CMK (cell line): ENCODE measurements at regions not wholly inside any gene's neighbourhood (a gene's known extent, or its start where the extent isn't known, plus 50 kb on each side); places are given as distances from the start of the nearest gene placed in this dataset.

ENCODE experiments used
- DNase-seq: peaks from one replicate; pipeline ENCODE4 v3.0.0-alpha.2; 2010; ENCODE audit warnings: low read depth

DNA sequence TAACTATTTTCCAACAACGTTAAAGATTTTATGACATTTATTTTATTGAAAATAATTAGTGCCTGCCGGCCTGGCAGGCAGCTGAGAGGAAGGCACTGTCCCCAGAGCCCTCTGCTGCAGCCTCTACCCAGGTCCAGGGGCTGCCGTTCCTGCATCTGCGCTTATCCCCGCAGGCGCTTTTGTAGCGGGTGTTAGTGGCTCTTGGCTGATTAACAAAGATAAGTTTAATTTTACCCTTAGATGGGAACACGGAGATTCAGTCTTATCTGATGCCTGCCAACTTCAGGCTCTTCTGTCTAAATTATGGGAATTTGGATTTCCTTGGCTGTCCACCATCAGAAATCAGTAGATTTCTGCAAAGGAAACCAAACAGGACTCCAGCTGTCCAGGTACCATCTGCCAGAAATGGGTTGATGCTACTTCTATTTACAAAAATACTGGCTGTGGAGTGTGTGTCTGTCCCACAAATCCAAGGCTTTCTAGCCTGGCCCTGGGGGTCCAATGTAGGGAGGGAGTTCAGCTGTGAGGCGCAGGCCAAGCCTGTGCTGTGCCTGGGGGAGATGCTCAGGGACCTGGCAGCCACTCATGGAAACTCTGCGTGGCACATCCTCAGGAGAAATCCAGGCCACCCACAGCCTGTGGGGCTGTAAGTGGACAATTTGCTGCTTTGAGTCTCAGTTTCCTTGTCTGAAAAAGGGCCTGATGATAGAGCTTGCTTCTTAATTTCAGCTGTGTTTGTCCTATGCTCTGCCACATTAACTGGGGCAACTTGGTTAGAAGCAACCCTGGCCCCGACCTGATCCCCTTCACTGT is 62.0 kb upstream of the IGFBP3 start:
- DNase-seq = no peak

DNA sequence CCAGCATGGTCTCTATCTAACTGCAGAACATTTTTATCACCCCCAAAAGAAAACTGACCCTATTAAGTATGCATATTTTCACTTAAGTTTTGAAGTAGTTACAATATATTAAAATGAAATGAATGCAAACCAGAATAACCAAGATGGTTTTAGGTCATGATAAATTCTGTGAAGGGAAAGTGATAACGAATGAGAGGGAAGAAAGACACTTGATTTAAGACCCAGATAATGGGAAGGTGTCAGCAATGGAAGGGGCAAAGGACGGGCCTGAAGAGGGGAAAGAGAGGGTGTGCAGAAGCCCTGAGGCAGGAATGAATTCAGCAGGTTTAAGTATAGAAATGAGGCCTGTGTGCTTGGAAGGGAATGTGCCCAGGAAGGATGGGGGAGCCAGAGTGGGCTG is 61.1 kb upstream of the IGFBP3 start:
- no peak for DNase-seq

DNA sequence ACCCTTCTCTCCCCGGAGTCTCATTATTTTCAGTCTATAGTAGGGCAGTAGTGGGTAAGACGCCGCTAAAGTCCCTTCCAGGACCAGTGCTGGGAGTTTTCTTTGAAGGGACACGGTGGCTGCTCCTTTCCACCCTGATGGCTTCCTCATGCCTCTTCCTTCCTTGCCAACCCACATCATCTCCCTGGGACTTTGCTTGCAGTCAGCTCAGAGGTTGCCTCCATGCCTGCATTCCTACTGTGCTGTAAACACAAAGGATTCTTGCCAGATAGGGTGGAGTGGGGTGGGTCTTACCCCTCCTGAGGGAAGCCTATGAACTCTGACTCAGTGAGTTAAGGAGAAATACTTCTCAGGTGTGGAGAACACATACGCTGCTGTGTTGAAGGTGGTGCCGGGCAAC is 59.9 kb upstream of the IGFBP3 start:
- no peak for DNase-seq

DNA sequence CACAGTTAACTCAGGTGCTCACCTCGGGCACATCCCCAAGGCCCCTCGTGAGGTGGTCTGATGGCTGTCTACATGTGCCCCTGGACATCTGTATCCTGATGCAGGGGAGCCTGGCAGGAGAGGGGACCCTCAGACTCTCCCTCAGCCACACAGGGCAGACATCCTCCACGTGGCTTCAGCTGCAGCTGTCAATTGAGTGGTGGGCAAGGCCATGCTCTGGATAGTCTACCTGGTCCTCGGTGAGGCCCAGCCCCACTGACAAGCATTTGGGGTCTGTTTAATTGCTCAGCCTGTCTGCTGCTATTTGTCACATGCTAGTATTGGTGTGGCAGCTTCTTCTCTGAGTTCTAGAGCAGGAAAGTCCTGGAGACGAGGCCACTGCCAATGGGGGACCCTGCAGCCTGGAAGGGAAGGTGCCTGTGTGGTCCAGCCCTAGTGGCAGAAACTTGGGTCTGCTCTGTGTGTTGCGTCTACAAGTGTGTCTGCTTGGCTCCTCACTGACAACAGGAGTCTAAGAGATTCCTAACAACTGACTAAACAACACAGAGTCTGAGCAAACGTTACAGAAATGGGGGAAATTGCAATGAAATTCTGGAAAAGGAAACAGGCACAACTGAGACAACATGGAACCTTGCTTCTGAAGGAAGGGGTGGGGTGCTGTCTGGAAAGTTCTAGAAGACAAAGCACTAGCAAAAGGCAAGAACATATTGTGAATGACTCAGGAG is 59.3 kb upstream of the IGFBP3 start:
- DNase-seq = no peak

DNA sequence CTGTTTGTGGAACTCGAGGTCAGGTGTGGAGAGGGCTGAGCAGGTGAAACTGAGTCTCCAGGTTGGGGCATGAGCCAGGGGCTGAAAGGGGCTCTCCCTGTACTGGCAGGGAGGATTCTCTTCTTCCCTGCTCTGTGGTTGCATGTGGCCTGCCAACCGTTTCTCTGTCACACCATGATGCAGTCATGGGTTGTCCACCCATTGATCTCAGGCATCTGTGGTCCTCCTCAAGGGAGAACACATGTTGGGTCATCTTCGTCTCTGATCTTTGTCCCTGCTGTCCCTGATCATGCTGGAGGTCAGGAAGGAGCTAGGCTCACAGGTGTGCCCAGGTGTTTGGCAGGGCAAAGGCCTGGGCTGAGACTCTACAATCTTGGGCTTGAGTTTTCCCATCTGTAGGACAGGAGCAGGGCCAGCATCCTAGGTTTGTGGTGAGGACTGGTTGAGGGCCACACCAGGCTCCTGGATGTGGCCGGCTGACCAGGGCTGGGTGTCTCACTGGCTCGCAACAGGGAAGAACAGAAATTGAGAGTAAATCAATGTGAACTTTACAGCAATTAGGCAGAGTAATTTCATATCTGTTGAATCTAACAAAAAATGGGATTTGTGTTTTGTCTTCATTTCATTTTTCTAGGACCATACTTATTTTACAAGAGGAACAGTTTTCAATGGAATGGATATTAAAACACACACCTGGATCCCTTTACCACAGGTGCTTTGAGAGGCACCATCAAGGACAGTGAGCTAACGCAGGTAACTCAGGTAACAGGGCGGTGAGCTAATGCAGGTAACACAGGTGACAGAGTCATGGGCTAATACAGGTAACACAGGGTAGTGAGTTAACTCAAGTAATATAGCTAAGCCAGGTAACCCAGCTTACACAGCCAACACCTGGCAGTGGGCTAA is 58.5 kb upstream of the IGFBP3 start:
- DNase-seq = no peak

DNA sequence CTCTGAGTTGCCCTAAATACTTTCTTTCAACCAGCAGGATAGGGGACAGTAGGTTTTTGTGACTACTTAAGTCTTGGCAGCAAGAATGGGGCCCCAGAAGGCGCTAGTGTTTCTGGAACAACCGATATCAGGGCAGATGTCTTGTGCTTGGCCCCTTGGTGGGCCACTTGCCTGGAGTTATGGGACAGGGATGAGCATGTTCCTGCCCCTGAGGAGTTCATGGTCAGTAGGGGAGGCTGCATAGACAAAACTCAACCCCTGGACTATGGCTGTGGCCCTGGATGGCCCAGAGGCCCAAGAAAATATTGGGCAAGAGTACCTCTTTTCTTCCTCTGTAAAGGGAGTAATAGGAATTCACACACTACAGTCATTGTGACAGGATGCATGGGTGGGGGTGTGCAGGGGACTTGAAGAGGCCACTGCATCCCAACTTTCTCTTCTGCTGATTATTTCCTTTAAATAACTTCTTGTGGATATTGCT is 57.7 kb upstream of the IGFBP3 start:
- no peak for DNase-seq

DNA sequence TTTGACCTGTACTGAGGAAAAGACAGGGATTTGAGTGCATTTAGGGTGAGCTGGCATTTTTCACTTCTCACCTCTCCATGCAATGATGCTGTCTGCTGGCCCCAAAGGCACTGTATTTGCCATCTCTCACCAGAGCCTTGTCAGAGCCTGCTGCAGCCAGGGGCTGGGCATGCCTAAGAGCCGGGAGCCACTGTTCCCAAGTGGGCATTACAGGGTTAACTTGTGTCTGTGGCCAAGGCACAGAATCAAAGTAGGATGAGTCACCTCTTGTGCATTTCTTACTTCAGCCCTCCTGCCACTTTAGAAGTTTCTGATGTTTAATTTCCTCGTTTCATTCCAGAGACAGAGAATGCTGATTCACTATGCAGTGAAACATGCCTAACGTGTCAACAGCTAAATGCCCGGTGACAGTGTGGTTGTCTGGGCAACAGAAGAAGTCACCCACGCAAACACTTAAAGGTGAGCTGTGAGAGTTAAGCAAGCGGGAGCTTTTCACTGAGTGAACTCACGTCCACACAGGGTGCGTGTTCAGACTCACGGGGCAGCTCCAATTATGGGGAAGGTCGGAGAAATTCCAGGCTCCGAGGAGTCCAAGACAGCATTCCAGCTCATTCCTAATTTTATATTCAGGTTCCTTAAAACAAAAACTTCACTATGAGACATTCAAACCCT is 57.1 kb upstream of the IGFBP3 start:
- no peak for DNase-seq

DNA sequence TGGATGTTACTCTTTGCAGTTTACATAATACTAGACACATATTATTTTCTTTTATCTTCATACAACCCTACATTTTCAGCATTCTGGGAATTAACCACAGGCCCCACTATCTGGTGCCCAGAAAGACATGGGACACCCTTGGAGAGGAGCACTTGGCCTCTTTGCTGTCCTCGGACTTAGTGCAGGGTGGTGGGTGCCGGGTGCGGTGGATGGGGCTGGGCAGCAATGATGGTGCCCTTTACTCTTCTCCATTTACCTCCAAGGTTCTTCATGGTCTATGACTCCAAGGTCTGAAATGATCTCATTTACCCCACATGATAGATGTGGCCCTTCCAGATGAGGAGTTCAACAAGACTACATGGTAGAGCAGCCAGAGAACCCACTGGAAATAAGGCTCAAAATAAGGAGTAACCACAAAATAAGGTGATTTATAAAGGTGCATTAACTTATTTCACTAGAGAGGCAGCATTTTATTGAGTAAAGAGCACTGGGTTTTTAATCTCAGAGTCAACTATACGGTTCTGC is 56.2 kb upstream of the IGFBP3 start:
- DNase-seq = no peak

DNA sequence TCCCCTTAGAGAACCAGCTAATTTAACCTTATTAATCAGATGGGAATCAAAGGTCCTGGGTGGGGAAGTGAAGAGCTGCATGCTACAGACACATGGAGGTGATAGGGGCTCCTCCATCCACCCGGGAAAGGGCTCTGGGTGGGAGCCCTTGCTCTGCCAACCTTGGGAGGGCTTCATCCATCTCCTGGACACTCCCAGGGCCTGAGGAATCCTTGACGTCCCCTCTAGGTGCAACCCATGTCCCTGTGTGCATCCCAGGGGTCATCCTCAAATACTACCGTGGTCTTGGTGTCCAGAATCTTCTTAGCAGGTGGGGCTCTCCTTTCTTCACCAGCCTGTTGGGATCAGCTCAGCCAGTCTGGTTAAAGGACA is 55.4 kb upstream of the IGFBP3 start:
- DNase-seq = no peak

DNA sequence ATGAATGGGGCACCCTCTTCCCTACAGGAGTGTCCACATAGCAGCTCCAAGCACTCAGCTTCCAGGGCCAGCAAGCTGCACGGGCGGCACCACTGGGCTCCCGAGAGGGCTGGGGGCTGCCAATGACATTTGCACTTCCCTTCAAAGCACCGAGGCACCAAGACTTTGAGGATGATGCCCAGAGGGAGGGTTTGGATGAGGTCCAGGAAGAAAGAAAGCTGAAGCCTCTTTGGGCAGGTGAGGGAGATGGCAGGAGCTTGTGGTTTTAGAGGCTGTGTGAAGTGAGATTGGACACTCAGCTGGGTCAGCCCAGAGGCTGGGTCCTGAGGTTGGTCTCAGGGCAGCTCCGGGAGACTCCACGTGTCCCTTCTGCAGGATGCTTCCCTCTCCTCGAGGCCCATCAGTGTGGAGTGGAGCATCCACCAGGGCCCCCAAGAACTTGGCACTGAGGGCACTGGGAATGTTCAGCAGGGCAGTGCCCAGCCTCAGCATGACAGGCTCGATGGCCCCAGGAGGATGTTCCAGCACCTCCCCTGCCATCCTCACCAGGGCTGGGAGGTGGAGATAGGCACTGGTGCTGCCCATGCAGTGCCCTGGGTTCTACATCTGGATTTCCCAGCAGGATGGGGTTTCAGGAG is 54.9 kb upstream of the IGFBP3 start:
- no peak for DNase-seq

DNA sequence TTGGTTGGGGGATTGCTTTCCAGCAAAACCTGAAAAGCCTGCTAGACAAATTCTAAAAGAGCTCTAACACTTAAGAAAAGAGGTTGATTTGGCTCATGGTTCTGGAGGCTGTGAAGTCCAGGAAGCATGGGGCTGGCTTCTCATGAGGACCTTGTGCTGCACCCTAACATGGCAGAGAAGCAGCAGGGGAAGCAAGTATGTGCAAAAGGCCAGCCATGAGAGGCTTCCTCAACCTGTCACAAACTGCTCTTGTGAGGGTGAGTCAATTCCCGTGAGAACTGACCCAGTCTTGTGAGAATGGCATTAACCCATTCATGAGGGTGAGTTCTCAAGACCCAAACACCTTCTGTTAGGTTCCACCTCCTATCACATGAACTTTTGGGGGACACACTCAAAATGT is 54.3 kb upstream of the IGFBP3 start:
- DNase-seq = no peak

DNA sequence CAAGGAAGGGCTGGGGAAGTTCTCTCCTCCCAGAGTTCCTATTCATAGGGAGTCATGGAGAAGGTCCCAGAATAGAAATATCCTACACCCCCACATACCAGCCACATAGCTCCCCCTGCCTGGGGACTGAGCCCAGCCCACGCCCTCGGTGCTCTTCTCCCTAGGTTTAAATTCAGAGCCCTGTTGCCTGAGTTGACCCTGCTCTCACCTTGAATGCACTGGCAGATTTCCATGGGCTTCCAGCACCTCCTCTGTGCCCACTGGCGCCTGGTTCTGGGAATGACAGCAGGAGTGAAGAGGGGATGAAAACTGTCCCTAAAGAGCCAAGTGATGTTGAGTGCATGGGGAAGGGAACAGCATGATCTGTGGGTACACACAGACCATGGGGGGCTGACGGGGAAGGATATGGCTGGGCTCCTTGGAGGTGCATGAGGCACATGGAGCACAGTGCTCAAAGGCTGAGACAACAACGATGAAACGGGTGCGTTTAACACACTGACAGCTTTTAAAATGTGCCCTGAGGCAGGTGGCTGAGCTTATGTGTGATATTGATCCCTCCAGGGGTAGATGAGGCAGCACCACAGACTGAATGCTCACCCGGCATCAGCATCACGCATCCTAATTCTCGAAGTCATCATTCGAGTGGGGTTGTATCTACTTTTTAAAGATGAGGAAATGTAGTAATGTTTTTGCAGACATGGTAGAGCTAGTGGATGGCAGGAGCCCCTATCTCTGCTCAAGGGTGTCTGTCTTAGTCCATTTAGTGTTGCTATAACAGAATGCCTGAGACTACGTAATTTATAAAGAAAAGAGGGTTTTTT is 53.7 kb upstream of the IGFBP3 start:
- DNase-seq = no peak

DNA sequence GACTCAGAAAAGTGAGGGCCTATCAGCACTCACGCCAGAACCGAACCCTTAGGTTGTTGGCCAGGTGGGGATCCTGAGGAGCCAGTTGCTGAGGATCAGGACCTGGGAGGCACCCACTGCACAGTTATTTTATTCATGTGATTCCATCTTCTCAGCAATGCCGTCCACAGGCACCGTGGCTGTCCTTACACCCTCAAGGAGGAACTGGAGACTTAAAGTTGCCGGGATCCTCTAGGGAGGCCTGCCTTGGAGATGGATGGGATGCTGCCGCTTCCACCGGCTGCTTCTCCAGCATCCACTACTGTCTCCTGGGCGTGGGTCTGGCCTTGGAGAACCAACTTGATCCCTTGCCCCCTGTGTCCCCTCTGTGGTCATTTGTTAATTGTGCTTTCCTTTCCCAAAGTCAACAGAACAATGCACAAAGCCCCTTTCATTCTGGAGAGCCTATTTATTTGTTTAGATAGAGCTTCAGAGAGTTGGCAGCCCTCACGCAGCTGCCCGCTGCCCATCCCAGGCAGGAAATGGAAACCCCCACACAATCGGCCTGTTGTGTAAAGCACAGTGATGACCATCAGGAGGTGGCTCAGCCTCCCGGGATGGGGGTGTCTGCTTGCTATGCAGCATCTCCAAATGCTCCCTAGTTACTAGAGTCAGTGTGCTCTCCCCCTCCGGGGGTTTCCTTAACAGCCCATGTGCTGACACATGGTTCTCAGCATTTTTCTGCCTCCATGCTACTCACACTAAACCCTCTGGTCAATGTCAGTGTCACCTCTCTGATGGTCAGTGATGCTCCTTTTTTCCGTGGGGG is 52.9 kb upstream of the IGFBP3 start:
- DNase-seq = no peak

DNA sequence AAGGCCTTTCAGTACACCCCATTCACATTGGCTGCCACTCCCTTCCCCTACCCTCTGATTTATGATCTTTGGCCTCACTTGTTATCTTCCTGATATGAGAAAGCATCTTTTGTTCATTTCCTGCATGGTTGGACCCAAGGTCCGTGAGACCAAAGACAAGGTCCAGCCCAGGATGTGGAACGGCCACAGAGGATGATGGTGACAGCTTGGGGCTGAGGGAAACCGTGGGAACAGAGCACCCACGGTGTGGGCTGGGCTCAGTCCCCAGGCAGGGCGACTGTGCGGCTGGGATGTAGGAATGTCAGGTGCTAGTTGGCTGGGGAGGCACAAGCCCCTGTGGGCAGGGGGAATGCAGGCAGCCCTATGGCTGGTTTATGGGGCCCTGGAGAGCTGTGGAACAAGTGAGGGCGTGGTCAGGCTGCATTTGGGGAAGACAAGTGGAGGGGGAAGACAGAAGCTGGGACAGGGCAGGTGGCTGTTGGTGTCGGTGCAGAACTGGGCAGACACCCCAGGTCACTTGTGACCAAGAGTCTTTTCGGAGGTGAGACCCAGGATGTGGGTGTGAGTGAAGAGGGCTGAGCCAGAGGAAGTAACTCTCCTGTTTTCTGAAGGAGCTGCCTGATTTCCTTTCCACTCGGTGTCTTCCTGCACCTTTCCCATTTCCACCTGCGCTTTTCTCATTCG is 51.7 kb upstream of the IGFBP3 start:
- no peak for DNase-seq

DNA sequence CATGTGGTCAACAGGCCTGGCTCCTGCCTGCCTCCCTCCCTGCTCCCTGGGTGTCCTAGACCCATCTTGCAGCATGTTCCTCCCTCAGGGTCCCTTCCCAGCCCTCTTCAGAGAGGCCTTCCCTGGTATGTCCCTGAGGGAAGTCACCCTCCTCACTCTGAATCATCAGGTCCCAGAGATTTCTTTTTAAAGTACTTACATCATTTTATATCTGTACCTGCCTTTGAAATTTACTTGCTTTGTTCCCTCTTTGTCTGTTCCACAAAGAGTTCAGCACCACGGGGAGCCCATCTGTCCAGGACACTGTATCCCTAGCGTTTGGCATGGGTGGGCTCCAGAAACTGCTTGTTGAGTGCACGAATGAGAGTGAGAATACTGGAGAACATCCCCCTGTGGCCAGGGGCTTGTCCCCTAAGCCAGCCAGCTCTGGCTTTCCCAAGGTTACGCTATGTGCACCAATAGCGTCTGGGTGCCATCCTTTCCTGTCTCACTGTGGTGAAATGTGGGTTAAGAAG is 50.6 kb upstream of the IGFBP3 start:
- DNase-seq = no peak

DNA sequence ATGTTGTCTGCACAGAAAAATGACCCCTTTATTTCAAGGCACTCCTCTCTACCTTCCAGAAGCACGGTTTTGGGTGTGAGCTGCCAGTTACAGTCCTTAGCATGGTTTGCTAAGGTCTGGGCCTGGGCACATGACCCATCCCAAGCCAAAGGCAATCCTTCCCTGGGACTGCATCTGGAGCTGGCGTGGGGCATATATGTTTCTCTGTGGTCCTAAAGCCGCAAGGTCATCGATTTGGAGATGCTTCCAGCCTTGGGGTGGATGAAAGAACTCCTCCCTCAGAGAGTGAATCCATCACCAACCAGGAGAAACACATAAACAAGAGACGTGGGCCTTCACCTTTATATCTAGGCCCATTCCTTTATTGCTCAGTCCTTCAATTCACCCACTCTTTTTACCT is 50.1 kb upstream of the IGFBP3 start:
- no peak for DNase-seq
